ENCODE measurements at regions not wholly inside any gene's neighbourhood (a gene's known extent, or its start where the extent isn't known, plus 50 kb on each side); places are given as distances from the start of the nearest gene placed in this dataset.

- TF ChIP-seq CTCF (IDR thresholded peaks at IDR 0.05) (no peak), POLR2A (IDR thresholded peaks at IDR 0.05) (no peak)
These were observed 161.1 kb downstream of the OR4M2 start for GRCh38 chr15:22241451-22241850.
